Neural cell (in vitro differentiated cells): ENCODE measurements at regions not wholly inside any gene's neighbourhood (a gene's known extent, or its start where the extent isn't known, plus 50 kb on each side); places are given as distances from the start of the nearest gene placed in this dataset.

ENCODE experiments used
- H2AFZ ChIP-seq: fragments of 200-600, 300-800 bp; sonication (generic), shearing (Covaris generic); 2 replicates; pipeline ENCODE4 v1.6.0; 2014; ENCODE audit warnings: low read depth, mild to moderate bottlenecking, antibody characterized with exemption, low read length, moderate library complexity
- H3F3A ChIP-seq: fragments of 200-600 bp; shearing (Covaris generic); 2 replicates; pipeline ENCODE4 v1.6.1; 2016; ENCODE audit warnings: mild to moderate bottlenecking, moderate library complexity, mixed read lengths, antibody characterized with exemption, low read length; ENCODE audit not compliant: insufficient read depth, poor library complexity, severe bottlenecking
- H3K27ac ChIP-seq: fragments of 200-600, 300-800 bp; sonication (generic), shearing (Covaris generic); 2 replicates; pipeline ENCODE4 v1.5.1; 2014; ENCODE audit warnings: mild to moderate bottlenecking, low read length, moderate library complexity
- H3K27me3 ChIP-seq: fragments of 300-800, 200-600 bp; sonication (generic), shearing (Covaris generic); 2 replicates; pipeline ENCODE4 v1.6.0; 2014; ENCODE audit warnings: mild to moderate bottlenecking, low read depth, low read length, moderate library complexity; ENCODE audit not compliant: insufficient read depth
- H3K36me3 ChIP-seq: fragments of 300-800, 200-600 bp; sonication (generic), shearing (Covaris generic); 2 replicates; pipeline ENCODE4 v1.5.1; 2014; ENCODE audit warnings: mild to moderate bottlenecking, antibody characterized with exemption, low read length, moderate library complexity; ENCODE audit not compliant: insufficient read depth
- H3K4me2 ChIP-seq: fragments of 300-800, 200-600 bp; sonication (generic), shearing (Covaris generic); 2 replicates; pipeline ENCODE4 v1.6.0; 2014; ENCODE audit warnings: mild to moderate bottlenecking, low read length
- H3K4me3 ChIP-seq: fragments of 300-800, 200-600 bp; sonication (generic), shearing (Covaris generic); 2 replicates; pipeline ENCODE4 v1.5.1; 2014; ENCODE audit warnings: mild to moderate bottlenecking, low read length, moderate library complexity
- H3K79me2 ChIP-seq: fragments of 200-600 bp; shearing (Covaris generic); replicated peaks from 2 replicates; pipeline ENCODE4 v1.6.0; 2014; ENCODE audit warnings: mild to moderate bottlenecking, low read length, moderate library complexity; ENCODE audit not compliant: insufficient read depth
- H3K9ac ChIP-seq: fragments of 300-800, 200-600 bp; sonication (generic), shearing (Covaris generic); 2 replicates; pipeline ENCODE4 v1.6.1; 2016; ENCODE audit warnings: mild to moderate bottlenecking, low read length, mixed read lengths
- H3K9me2 ChIP-seq: fragments of 200-600 bp; shearing (Covaris generic); 2 replicates; pipeline ENCODE4 v1.6.1; 2016; ENCODE audit warnings: mild to moderate bottlenecking, low read length, mixed read lengths; ENCODE audit not compliant: insufficient read depth
- H3K9me3 ChIP-seq: fragments of 200-600, 300-800 bp; sonication (generic), shearing (Covaris generic); 2 replicates; pipeline ENCODE4 v1.6.1; 2016; ENCODE audit warnings: mild to moderate bottlenecking, mixed run types, low read length, moderate library complexity, mixed read lengths
- H4K20me1 ChIP-seq: fragments of 200-600 bp; shearing (Covaris generic); 2 replicates; pipeline ENCODE4 v1.6.1; 2016; ENCODE audit warnings: mild to moderate bottlenecking, mixed run types; ENCODE audit not compliant: insufficient read depth
- CTCF ChIP-seq: fragments of 450-650 bp; IDR thresholded peaks from 2 replicates; pipeline ENCODE4 v1.5.1; 2014; ENCODE audit warnings: antibody characterized with exemption, mild to moderate bottlenecking, moderate library complexity; ENCODE audit not compliant: poor library complexity, severe bottlenecking
- EP300 ChIP-seq: fragments of 450-650 bp; conservative IDR thresholded peaks from 2 replicates; pipeline ENCODE4 v1.6.1; 2014; ENCODE audit warnings: antibody characterized with exemption, mild to moderate bottlenecking, moderate library complexity; ENCODE audit not compliant: poor library complexity, severe bottlenecking
- EZH2 ChIP-seq: fragments of 200-600, 300-800 bp; shearing (Covaris generic), sonication (generic); IDR thresholded peaks from 2 replicates; pipeline ENCODE4 v1.6.1; 2014; ENCODE audit warnings: antibody characterized with exemption, low read length, borderline replicate concordance, mild to moderate bottlenecking; ENCODE audit not compliant: insufficient read depth, poor library complexity, severe bottlenecking
- MXI1 ChIP-seq: fragments of 450-650 bp; conservative IDR thresholded peaks from 2 replicates; pipeline ENCODE4 v1.6.1; 2014; ENCODE audit warnings: antibody characterized with exemption, mild to moderate bottlenecking; ENCODE audit not compliant: poor library complexity, severe bottlenecking
- POLR2AphosphoS5 ChIP-seq: IDR thresholded peaks from 2 replicates; pipeline ENCODE4 v1.6.1; 2012
- RAD21 ChIP-seq: fragments of 450-650 bp; conservative IDR thresholded peaks from 2 replicates; pipeline ENCODE4 v1.6.1; 2014; ENCODE audit warnings: antibody characterized with exemption, mild to moderate bottlenecking, moderate library complexity
- REST ChIP-seq: IDR thresholded peaks from 2 replicates; pipeline ENCODE4 v1.6.1; 2012; ENCODE audit warnings: borderline replicate concordance
- SMC3 ChIP-seq: fragments of 450-650 bp; conservative IDR thresholded peaks from 2 replicates; pipeline ENCODE4 v1.6.1; 2014; ENCODE audit warnings: antibody characterized with exemption, mild to moderate bottlenecking, moderate library complexity; ENCODE audit not compliant: poor library complexity
- TAF1 ChIP-seq: IDR thresholded peaks from 2 replicates; pipeline ENCODE4 v1.6.1; 2012; ENCODE audit warnings: low read depth

GRCh38 chr1:4494558-4494957, 159.9 kb upstream of the AJAP1 start:
- H3K79me2 ChIP-seq = no peaks in the 10 kb centered on the region
- no peak overlapping the region for H2AFZ ChIP-seq
- no peaks in the 10 kb centered on the region for H3K9me3 ChIP-seq
- H3K4me2 ChIP-seq = no peak overlapping the region
- no peak overlapping the region for H3K4me3 ChIP-seq
- no peaks in the 10 kb centered on the region for H3K36me3 ChIP-seq
- TF ChIP-seq TAF1 = no peak
- no peak for TF ChIP-seq MXI1
- no peak for TF ChIP-seq CTCF
- no peak for TF ChIP-seq POLR2AphosphoS5
- no peak for TF ChIP-seq EZH2
- TF ChIP-seq RAD21 = no peak
- TF ChIP-seq SMC3 = no peak
- TF ChIP-seq EP300 = no peak
- no peaks in the 10 kb centered on the region for H3K9me2 ChIP-seq
- no peaks in the 10 kb centered on the region for H4K20me1 ChIP-seq
- no peaks in the 10 kb centered on the region for H3K27me3 ChIP-seq
- H3F3A ChIP-seq = no peaks in the 10 kb centered on the region
- no peak overlapping the region for H3K9ac ChIP-seq
- H3K27ac ChIP-seq = no peak overlapping the region

DNA sequence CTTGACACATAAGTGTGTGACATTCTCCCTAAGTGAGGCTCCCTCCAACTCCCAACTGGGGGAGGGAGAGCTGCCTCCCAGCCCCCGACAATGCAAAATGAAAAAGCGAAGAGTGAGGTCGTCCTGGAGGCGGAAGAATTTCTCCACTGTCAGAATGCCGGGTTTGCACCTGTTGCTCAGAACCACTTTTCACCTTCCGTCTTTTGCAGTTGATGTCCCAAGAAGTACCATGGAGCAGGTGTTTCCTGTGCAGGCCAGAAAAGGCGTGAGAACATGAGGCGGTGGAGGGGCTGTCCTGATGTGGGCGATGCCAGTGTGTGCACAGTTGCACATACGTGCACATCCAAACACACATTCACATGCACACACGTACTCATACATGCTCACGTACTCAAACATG, 158.6 kb upstream of the AJAP1 start:
- H3K36me3 ChIP-seq = no peaks in the 10 kb centered on the region
- H4K20me1 ChIP-seq = no peaks in the 10 kb centered on the region
- no peak for TF ChIP-seq POLR2AphosphoS5
- no peak for TF ChIP-seq EZH2
- no peak for TF ChIP-seq TAF1
- no peak for TF ChIP-seq EP300
- no peak for TF ChIP-seq SMC3
- H3K9me2 ChIP-seq = no peaks in the 10 kb centered on the region
- H3K9ac ChIP-seq = no peak overlapping the region
- no peak overlapping the region for H3K4me3 ChIP-seq
- no peak overlapping the region for H2AFZ ChIP-seq
- H3K79me2 ChIP-seq = no peaks in the 10 kb centered on the region
- H3F3A ChIP-seq = no peaks in the 10 kb centered on the region
- H3K27me3 ChIP-seq = no peaks in the 10 kb centered on the region
- no peak overlapping the region for H3K4me2 ChIP-seq
- no peaks in the 10 kb centered on the region for H3K9me3 ChIP-seq
- H3K27ac ChIP-seq = no peak overlapping the region

GRCh38 chr1:4500441-4500840, 154.0 kb upstream of the AJAP1 start:
- H3K9me2 ChIP-seq = no peaks in the 10 kb centered on the region
- no peaks in the 10 kb centered on the region for H4K20me1 ChIP-seq
- H3F3A ChIP-seq = no peaks in the 10 kb centered on the region
- H3K4me3 ChIP-seq = no peak overlapping the region
- H3K27ac ChIP-seq = no peak overlapping the region
- no peaks in the 10 kb centered on the region for H3K36me3 ChIP-seq
- H3K27me3 ChIP-seq = no peaks in the 10 kb centered on the region
- no peaks in the 10 kb centered on the region for H3K9me3 ChIP-seq
- TF ChIP-seq TAF1 (no peak), POLR2AphosphoS5 (no peak), REST (no peak), CTCF (no peak), EP300 (no peak), RAD21 (no peak), EZH2 (no peak), MXI1 (no peak), SMC3 (no peak)
- no peaks in the 10 kb centered on the region for H3K79me2 ChIP-seq
- H2AFZ ChIP-seq = no peak overlapping the region
- H3K9ac ChIP-seq = no peak overlapping the region
- no peak overlapping the region for H3K4me2 ChIP-seq
